Neural progenitor cell (in vitro differentiated cells): ENCODE measurements at regions not wholly inside any gene's neighbourhood (a gene's known extent, or its start where the extent isn't known, plus 50 kb on each side); places are given as distances from the start of the nearest gene placed in this dataset.
"Not testable (repeated sequence)": the region's sequence is repeated elsewhere in the genome, so short reads cannot be mapped to it uniquely, and the experiment has no call there.

Experiments
- DNase-seq: peaks from one replicate; pipeline ENCODE4 v3.0.0-alpha.2; 2016; ENCODE audit warnings: low spot score
- H2AFZ ChIP-seq: fragments of 200-600 bp; sonication (generic); replicated peaks from 2 replicates; pipeline ENCODE4 v1.6.1; 2016; ENCODE audit warnings: antibody characterized with exemption
- H3F3A ChIP-seq: fragments of 200-600 bp; sonication (generic); 2 replicates; pipeline ENCODE4 v1.6.1; 2016; ENCODE audit warnings: antibody characterized with exemption, low read depth
- H3K27ac ChIP-seq: fragments of 200-600 bp; sonication (generic); 2 replicates; pipeline ENCODE4 v1.5.1; 2016; ENCODE audit warnings: mild to moderate bottlenecking
- H3K27me3 ChIP-seq: fragments of 200-600 bp; sonication (generic); 2 replicates; pipeline ENCODE4 v1.6.1; 2016; ENCODE audit warnings: mild to moderate bottlenecking, moderate library complexity
- H3K36me3 ChIP-seq: fragments of 200-600 bp; sonication (generic); 2 replicates; pipeline ENCODE4 v1.5.1; 2016
- H3K4me1 ChIP-seq: fragments of 200-600 bp; sonication (generic); 2 replicates; pipeline ENCODE4 v1.6.1; 2016; ENCODE audit warnings: mixed run types
- H3K4me2 ChIP-seq: fragments of 200-600 bp; sonication (generic); 2 replicates; pipeline ENCODE4 v1.6.1; 2016
- H3K4me3 ChIP-seq: fragments of 200-600 bp; sonication (generic); 2 replicates; pipeline ENCODE4 v1.5.1; 2016
- H3K79me2 ChIP-seq: fragments of 200-600 bp; sonication (generic); 2 replicates; pipeline ENCODE4 v1.6.1; 2016; ENCODE audit warnings: low read depth
- H3K9ac ChIP-seq: fragments of 200-600 bp; sonication (generic); 2 replicates; pipeline ENCODE4 v1.6.1; 2016
- H3K9me3 ChIP-seq: fragments of 200-600 bp; sonication (generic); 2 replicates; pipeline ENCODE4 v1.5.1; 2016; ENCODE audit warnings: low read depth
- H4K20me1 ChIP-seq: fragments of 200-600 bp; sonication (generic); 2 replicates; pipeline ENCODE4 v1.6.1; 2016; ENCODE audit warnings: low read depth
- H3K27ac Mint-ChIP-seq: 3 replicates; pipeline ENCODE4 v1.8.0; 2021; ENCODE audit warnings: mixed read lengths
- H3K27me3 Mint-ChIP-seq: 2 replicates; pipeline ENCODE4 v1.8.0; 2022; ENCODE audit warnings: low read depth, mild to moderate bottlenecking, inconsistent platforms, moderate library complexity, mixed read lengths; ENCODE audit not compliant: insufficient read depth
- H3K36me3 Mint-ChIP-seq: 3 replicates; pipeline ENCODE4 v1.8.0; 2021; ENCODE audit warnings: mixed read lengths
- H3K4me1 Mint-ChIP-seq: 3 replicates; pipeline ENCODE4 v1.8.0; 2021; ENCODE audit warnings: mixed read lengths
- H3K4me3 Mint-ChIP-seq: 3 replicates; pipeline ENCODE4 v1.8.0; 2021; ENCODE audit warnings: mild to moderate bottlenecking, moderate library complexity, mixed read lengths
- H3K9me3 Mint-ChIP-seq: 3 replicates; pipeline ENCODE4 v1.8.0; 2020; ENCODE audit warnings: mixed read lengths
- CTCF ChIP-seq: fragments of 200-600 bp; sonication (generic); IDR thresholded peaks from 2 replicates; pipeline ENCODE4 v1.5.1; 2017; ENCODE audit warnings: antibody characterized with exemption, mild to moderate bottlenecking
- EZH2 ChIP-seq: fragments of 200-600 bp; sonication (generic); IDR thresholded peaks from 2 replicates; pipeline ENCODE4 v1.6.1; 2017; ENCODE audit warnings: antibody characterized with exemption, mild to moderate bottlenecking, moderate library complexity
- EZH2phosphoT487 ChIP-seq: fragments of 200-600 bp; sonication (generic); IDR thresholded peaks from 2 replicates; pipeline ENCODE4 v1.6.1; 2017; ENCODE audit warnings: antibody characterized with exemption

GRCh38 chr16:60642956-60643355 is 1393.3 kb downstream of the CDH8 start:
- no peak overlapping the region for H3K27ac ChIP-seq
- H3K27me3 Mint-ChIP-seq: no peaks in the 10 kb centered on the region

DNA sequence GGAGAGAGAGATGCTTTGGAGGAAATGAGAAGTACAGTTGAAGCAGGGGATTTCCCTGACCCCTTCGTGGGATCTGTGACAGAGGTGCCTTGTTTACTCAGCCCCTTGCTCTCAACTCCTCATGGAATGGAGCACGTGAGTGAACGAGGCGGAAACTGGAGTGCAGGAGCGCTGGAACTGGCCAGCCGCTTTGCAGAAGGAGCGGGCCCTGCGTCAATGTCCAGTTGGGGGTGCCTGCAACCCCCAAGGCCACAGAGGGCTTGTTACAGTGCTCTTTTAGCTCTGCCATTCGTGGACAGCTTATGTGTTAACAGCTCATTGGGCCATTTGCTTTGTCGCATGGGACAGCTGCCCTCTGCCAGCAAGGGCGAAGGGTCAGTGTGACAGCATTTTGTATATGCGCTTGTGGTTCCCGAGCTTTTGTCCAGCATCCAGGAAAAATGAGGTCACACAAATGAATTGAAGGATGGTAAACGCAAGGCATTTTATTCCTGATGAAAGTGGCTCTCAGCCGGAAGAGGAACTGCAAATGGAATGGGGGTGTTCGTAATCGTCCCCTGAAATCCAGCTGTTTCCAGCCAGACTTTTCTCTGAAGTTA is 1395.1 kb downstream of the CDH8 start:
- Histone ChIP-seq H3K9me3 (no peaks in the 10 kb centered on the region), H3K27me3 (no peaks in the 10 kb centered on the region), H2AFZ (no peak overlapping the region), H3K4me1 (no peaks in the 10 kb centered on the region), H3K36me3 (no peaks in the 10 kb centered on the region), H3F3A (no peaks in the 10 kb centered on the region), H4K20me1 (no peaks in the 10 kb centered on the region), H3K79me2 (no peaks in the 10 kb centered on the region), H3K27ac (no peak overlapping the region), H3K9ac (no peak overlapping the region), H3K4me2 (no peak overlapping the region), H3K4me3 (no peak overlapping the region)
- TF ChIP-seq EZH2: no peak
- TF ChIP-seq CTCF: no peak
- no peak for TF ChIP-seq EZH2phosphoT487
- Mint-ChIP-seq H3K36me3 (no peaks in the 10 kb centered on the region), H3K9me3 (no peaks in the 10 kb centered on the region), H3K4me3 (no peak overlapping the region), H3K27ac (no peak overlapping the region), H3K27me3 (no peaks in the 10 kb centered on the region), H3K4me1 (no peaks in the 10 kb centered on the region)
- no peak for DNase-seq

More at GRCh38 chr16:60642956-60643355, 1393.3 kb downstream of the CDH8 start:
- Histone ChIP-seq H3K27me3 (no peaks in the 10 kb centered on the region), H2AFZ (no peak overlapping the region), H3K36me3 (no peaks in the 10 kb centered on the region), H3K79me2 (no peaks in the 10 kb centered on the region), H4K20me1 (no peaks in the 10 kb centered on the region), H3K4me1 (no peaks in the 10 kb centered on the region), H3K9me3 (no peaks in the 10 kb centered on the region), H3K4me2 (no peak overlapping the region), H3K4me3 (no peak overlapping the region), H3F3A (peaks cover 2% of the 10 kb centered on the region), H3K9ac (no peak overlapping the region)
- no peak for DNase-seq
- no peaks in the 10 kb centered on the region for H3K36me3 Mint-ChIP-seq
- H3K4me1 Mint-ChIP-seq: no peaks in the 10 kb centered on the region
- TF ChIP-seq CTCF: no peak
- TF ChIP-seq EZH2: no peak
- no peak for TF ChIP-seq EZH2phosphoT487
- no peaks in the 10 kb centered on the region for H3K9me3 Mint-ChIP-seq
- no peak overlapping the region for H3K27ac Mint-ChIP-seq
- no peak overlapping the region for H3K4me3 Mint-ChIP-seq

DNA sequence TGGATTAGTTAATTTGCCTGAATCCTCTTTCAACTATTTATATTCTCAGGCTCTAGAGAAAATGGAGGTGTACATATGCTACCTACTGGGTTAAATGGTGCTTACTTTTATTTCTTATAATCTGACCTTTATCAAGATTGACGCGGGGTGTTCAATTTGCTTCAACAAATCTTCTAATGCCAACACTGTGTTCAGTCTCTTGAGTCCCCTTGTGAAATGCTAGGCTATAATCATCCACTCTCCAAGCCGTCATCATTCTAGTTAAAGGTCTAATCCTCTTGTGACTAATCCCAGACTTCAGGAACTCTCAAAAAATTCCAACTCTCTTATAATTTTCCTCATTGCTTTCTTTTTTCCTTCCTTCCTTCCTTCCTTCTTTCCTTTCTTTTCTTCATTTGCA is 1396.2 kb downstream of the CDH8 start:
- Histone ChIP-seq H3K36me3 (no peaks in the 10 kb centered on the region), H3K4me1 (no peaks in the 10 kb centered on the region), H3K4me2 (no peak overlapping the region), H3F3A (no peaks in the 10 kb centered on the region), H3K27ac (no peak overlapping the region), H3K79me2 (no peaks in the 10 kb centered on the region), H3K27me3 (no peaks in the 10 kb centered on the region), H3K9ac (no peak overlapping the region), H3K9me3 (no peaks in the 10 kb centered on the region), H3K4me3 (no peak overlapping the region), H4K20me1 (no peaks in the 10 kb centered on the region), H2AFZ (no peak overlapping the region)
- TF ChIP-seq CTCF: no peak
- no peaks in the 10 kb centered on the region for H3K9me3 Mint-ChIP-seq
- no peaks in the 10 kb centered on the region for H3K36me3 Mint-ChIP-seq
- H3K4me1 Mint-ChIP-seq: no peaks in the 10 kb centered on the region
- no peak for DNase-seq
- H3K27ac Mint-ChIP-seq: no peak overlapping the region
- H3K27me3 Mint-ChIP-seq: no peaks in the 10 kb centered on the region
- H3K4me3 Mint-ChIP-seq: no peak overlapping the region

GRCh38 chr16:60636636-60637035 is 1399.6 kb downstream of the CDH8 start:
- not testable (repeated sequence) for H3K27ac Mint-ChIP-seq, H3K4me3 ChIP-seq, H3K4me3 Mint-ChIP-seq, H3K36me3 ChIP-seq, H3K9me3 ChIP-seq, H3K79me2 ChIP-seq, H3K4me1 Mint-ChIP-seq, H3K27ac ChIP-seq, H3K27me3 Mint-ChIP-seq, H4K20me1 ChIP-seq, H3K4me1 ChIP-seq, DNase-seq, H2AFZ ChIP-seq, H3K36me3 Mint-ChIP-seq, H3K4me2 ChIP-seq, H3K9me3 Mint-ChIP-seq, H3F3A ChIP-seq, H3K9ac ChIP-seq, H3K27me3 ChIP-seq
